Ovary (tissue), 3 donors: ENCODE measurements at regions not wholly inside any gene's neighbourhood (a gene's known extent, or its start where the extent isn't known, plus 50 kb on each side); places are given as distances from the start of the nearest gene placed in this dataset.

Experiments
- POLR2A ChIP-seq: fragments of 450-650 bp; IDR thresholded peaks from one replicate; pipeline ENCODE4 v1.6.1; 2017; ENCODE audit warnings: antibody characterized with exemption, mild to moderate bottlenecking, moderate library complexity
- TF ChIP-seq, protein P1 (sequence below), 3 donors: fragments of 450-650 bp in 2 of 3; fragments of 200-600 bp in 1 of 3; IDR thresholded peaks; one replicate each; pipeline versions ENCODE4 v1.5.1 to v1.8.0; 2016 to 2022; ENCODE audit warnings: antibody characterized with exemption in 3 of 3, mild to moderate bottlenecking in 1 of 3
- donor health status: DM: no; HTN: no; CAD: no.

DNA sequence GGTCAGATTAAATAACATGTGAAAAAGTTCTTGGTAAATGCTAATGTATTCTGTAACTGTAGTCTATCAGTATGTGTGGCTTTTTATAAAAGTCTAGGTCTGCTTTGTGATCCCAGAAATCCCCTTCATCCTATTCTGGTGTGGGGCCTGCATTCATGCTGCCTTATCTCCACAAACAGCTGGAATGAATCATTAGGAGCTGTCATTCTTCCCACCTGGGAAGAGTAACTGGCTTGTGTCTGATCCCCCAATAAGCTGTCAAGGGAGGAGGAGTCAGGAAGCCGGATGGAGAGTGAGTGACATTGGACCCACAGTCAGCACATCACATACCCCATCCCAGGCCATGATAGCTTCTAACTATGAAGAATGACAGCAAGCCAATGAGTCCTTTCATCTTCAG is 81.1 kb upstream of the EPHA4 start:
- TF ChIP-seq, protein P1, sequence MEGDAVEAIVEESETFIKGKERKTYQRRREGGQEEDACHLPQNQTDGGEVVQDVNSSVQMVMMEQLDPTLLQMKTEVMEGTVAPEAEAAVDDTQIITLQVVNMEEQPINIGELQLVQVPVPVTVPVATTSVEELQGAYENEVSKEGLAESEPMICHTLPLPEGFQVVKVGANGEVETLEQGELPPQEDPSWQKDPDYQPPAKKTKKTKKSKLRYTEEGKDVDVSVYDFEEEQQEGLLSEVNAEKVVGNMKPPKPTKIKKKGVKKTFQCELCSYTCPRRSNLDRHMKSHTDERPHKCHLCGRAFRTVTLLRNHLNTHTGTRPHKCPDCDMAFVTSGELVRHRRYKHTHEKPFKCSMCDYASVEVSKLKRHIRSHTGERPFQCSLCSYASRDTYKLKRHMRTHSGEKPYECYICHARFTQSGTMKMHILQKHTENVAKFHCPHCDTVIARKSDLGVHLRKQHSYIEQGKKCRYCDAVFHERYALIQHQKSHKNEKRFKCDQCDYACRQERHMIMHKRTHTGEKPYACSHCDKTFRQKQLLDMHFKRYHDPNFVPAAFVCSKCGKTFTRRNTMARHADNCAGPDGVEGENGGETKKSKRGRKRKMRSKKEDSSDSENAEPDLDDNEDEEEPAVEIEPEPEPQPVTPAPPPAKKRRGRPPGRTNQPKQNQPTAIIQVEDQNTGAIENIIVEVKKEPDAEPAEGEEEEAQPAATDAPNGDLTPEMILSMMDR (IDR thresholded peaks at IDR 0.05), result no peak
- no peak for TF ChIP-seq POLR2A
